ENCODE measurements at regions not wholly inside any gene's neighbourhood (a gene's known extent, or its start where the extent isn't known, plus 50 kb on each side); places are given as distances from the start of the nearest gene placed in this dataset.

DNA sequence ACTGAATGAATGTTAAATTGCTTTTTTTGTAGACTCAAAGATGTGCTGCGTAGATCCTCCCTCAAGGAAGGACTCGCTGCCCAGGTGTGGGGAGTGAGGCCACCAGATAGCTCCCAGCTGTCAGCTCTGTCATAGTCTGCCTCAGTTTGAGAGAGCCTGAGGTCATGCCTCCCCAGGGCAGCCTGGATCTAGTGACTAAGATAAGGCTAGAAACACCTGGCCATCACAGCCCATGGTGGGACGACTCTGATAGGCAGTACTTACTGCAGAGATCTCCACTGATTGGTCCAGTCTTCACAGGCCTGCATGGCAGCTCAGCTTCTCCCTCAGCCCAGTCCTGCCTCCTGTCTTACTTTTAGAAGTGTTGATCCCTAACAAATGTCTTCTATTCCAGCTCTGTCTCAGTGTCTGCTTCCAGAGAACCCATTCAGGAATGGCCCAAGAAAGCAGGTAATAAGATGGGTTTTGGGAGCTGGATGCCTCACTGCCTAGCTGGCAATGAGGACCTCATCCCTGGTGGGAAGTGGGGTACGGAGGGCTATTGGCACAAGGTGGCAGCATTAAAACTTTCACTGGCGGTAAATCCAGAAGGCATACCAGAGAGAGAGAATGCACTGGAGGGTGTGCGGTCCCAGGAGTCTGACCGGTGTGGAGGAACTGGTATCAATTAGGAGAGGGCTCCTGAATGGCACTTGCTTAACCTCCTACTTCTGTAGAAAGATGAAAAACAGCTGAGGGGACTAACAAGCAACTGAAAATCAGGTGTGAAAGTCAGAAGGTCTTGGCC lies 55.3 kb upstream of the GPR37L1 start:
- H3K9me3 ChIP-seq, result no peaks in the 10 kb centered on the region
- ATAC-seq (ENCODE audit: low FRiP score in 2 of 2) (no peak), DNase-seq (no peak)
- no peaks in the 10 kb centered on the region for H3K27me3 ChIP-seq
- H3K36me3 ChIP-seq, result no peaks in the 10 kb centered on the region
- 79 to 87% methylated on average over 7 of the region's 7 CpGs for WGBS, 2 donors
- H3K4me3 ChIP-seq, result no peak overlapping the region
- TF ChIP-seq POLR2AphosphoS5 (IDR thresholded peaks at IDR 0.05), result no peak
- TF ChIP-seq POLR2A (IDR thresholded peaks at IDR 0.05), result no peak
- TF ChIP-seq, protein P1, sequence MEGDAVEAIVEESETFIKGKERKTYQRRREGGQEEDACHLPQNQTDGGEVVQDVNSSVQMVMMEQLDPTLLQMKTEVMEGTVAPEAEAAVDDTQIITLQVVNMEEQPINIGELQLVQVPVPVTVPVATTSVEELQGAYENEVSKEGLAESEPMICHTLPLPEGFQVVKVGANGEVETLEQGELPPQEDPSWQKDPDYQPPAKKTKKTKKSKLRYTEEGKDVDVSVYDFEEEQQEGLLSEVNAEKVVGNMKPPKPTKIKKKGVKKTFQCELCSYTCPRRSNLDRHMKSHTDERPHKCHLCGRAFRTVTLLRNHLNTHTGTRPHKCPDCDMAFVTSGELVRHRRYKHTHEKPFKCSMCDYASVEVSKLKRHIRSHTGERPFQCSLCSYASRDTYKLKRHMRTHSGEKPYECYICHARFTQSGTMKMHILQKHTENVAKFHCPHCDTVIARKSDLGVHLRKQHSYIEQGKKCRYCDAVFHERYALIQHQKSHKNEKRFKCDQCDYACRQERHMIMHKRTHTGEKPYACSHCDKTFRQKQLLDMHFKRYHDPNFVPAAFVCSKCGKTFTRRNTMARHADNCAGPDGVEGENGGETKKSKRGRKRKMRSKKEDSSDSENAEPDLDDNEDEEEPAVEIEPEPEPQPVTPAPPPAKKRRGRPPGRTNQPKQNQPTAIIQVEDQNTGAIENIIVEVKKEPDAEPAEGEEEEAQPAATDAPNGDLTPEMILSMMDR (IDR thresholded peaks at IDR 0.05), result no peak
- TF ChIP-seq EP300 (IDR thresholded peaks at IDR 0.05), result no peak
- H3K4me1 ChIP-seq, result no peaks in the 10 kb centered on the region
- no peak overlapping the region for H3K27ac ChIP-seq

- WGBS, 2 donors, result 84 to 88% methylated on average over 4 of the region's 4 CpGs
- Histone ChIP-seq H3K27ac (no peak overlapping the region), H3K9me3 (no peaks in the 10 kb centered on the region), H3K27me3 (no peaks in the 10 kb centered on the region), H3K36me3 (no peaks in the 10 kb centered on the region), H3K4me1 (no peaks in the 10 kb centered on the region), H3K4me3 (no peak overlapping the region)
- DNase-seq (no peak), ATAC-seq (ENCODE audit: low FRiP score in 2 of 2) (no peak)
- TF ChIP-seq, protein P1 (IDR thresholded peaks at IDR 0.05), result no peak
- TF ChIP-seq EP300 (IDR thresholded peaks at IDR 0.05) (no peak), POLR2A (IDR thresholded peaks at IDR 0.05) (no peak), POLR2AphosphoS5 (IDR thresholded peaks at IDR 0.05) (no peak)
Observed at GRCh38 chr1:202068596-202068995, 54.1 kb upstream of the GPR37L1 start.

- no peak overlapping the region for H3K4me3 ChIP-seq
- H3K36me3 ChIP-seq, result no peaks in the 10 kb centered on the region
- TF ChIP-seq, protein P1 (IDR thresholded peaks at IDR 0.05), result no peak
- no peak for TF ChIP-seq POLR2AphosphoS5 (IDR thresholded peaks at IDR 0.05)
- TF ChIP-seq POLR2A (IDR thresholded peaks at IDR 0.05), result no peak
- TF ChIP-seq EP300 (IDR thresholded peaks at IDR 0.05), result no peak
- DNase-seq (no peak), ATAC-seq (ENCODE audit: low FRiP score in 2 of 2) (no peak)
- H3K9me3 ChIP-seq, result no peaks in the 10 kb centered on the region
- no peaks in the 10 kb centered on the region for H3K27me3 ChIP-seq
- H3K27ac ChIP-seq, result no peak overlapping the region
- WGBS, 2 donors, result 71 to 80% methylated on average over 4 of the region's 4 CpGs
- no peaks in the 10 kb centered on the region for H3K4me1 ChIP-seq
Observed at GRCh38 chr1:202069662-202070061, 53.1 kb upstream of the GPR37L1 start.

- 70 to 80% methylated on average over 7 to 8 of the region's 8 CpGs for WGBS, 2 donors
- no peaks in the 10 kb centered on the region for H3K4me1 ChIP-seq
- no peaks in the 10 kb centered on the region for H3K9me3 ChIP-seq
- H3K36me3 ChIP-seq, result no peaks in the 10 kb centered on the region
- DNase-seq (peak in 1 of 2 donors; percentile 68), ATAC-seq (ENCODE audit: low FRiP score in 2 of 2) (no peak)
- no peak overlapping the region for H3K4me3 ChIP-seq
- H3K27me3 ChIP-seq, result no peaks in the 10 kb centered on the region
- H3K27ac ChIP-seq, result no peak overlapping the region
- TF ChIP-seq, protein P1 (IDR thresholded peaks at IDR 0.05), result no peak
- no peak for TF ChIP-seq POLR2A (IDR thresholded peaks at IDR 0.05)
- no peak for TF ChIP-seq POLR2AphosphoS5 (IDR thresholded peaks at IDR 0.05)
- no peak for TF ChIP-seq EP300 (IDR thresholded peaks at IDR 0.05)
Observed at GRCh38 chr1:202072211-202072765, 50.4 kb upstream of the GPR37L1 start.

Small RNAs in the stretch of these regions (small RNA-seq; reads per million reads assigned to genes)
- gene RF00019, result 0 reads per million in 4 donors

Data from upper lobe of left lung (tissue), 6 donors.